ENCODE measurements at regions not wholly inside any gene's neighbourhood (a gene's known extent, or its start where the extent isn't known, plus 50 kb on each side); places are given as distances from the start of the nearest gene placed in this dataset.

- Histone ChIP-seq H4K20me1 (replicated peaks in 1 of 2; ENCODE audit: control insufficient read depth in 1 of 2, insufficient read depth in 2 of 2, low read length in 2 of 2) (no peaks in the 10 kb centered on the region), H3K56ac (replicated peaks; ENCODE audit: insufficient read length, low read depth, low read length) (no peak overlapping the region), H3K4ac (replicated peaks; ENCODE audit: insufficient read length, low read depth, low read length) (no peak overlapping the region), H3K4me2 (ENCODE audit: insufficient read depth in 1 of 2, low read depth in 2 of 2, low read length in 2 of 2) (no peak overlapping the region), H2BK120ac (replicated peaks; ENCODE audit: low read depth, low read length) (no peak overlapping the region), H3K27ac (ENCODE audit: low read depth, low read length) (no peak overlapping the region), H3K23ac (ENCODE audit: insufficient read length) (no peak overlapping the region), H2BK15ac (ENCODE audit: low read length) (no peak overlapping the region), H4K91ac (replicated peaks; ENCODE audit: insufficient read length, low read length) (no peak overlapping the region), H3K4me3 (ENCODE audit: extremely low read depth in 1 of 4, insufficient read depth in 2 of 4, low read depth in 3 of 4, low read length in 4 of 4) (no peak overlapping the region), H3K9ac (replicated peaks in 1 of 4; ENCODE audit: extremely low read depth in 1 of 4, low read depth in 3 of 4, low read length in 3 of 4) (no peak overlapping the region), H3K18ac (ENCODE audit: extremely low read depth, low read length) (no peak overlapping the region), H2BK5ac (ENCODE audit: low read depth, low read length) (no peak overlapping the region), H3K79me1 (ENCODE audit: low read depth, low read length) (no peaks in the 10 kb centered on the region), H4K5ac (ENCODE audit: insufficient read length, low read depth, low read length) (no peak overlapping the region), H3K14ac (ENCODE audit: insufficient read length) (no peak overlapping the region), H3K27me3 (replicated peaks in 1 of 4; ENCODE audit: control insufficient read depth in 3 of 4, extremely low read depth in 1 of 4, insufficient read depth in 3 of 4, low read length in 3 of 4) (no peaks in the 10 kb centered on the region), H2BK20ac (ENCODE audit: low read length) (no peak overlapping the region), H3K79me2 (ENCODE audit: control insufficient read depth in 1 of 2, insufficient read depth in 2 of 2, low read length in 2 of 2) (no peaks in the 10 kb centered on the region), H2BK12ac (ENCODE audit: low read depth, low read length) (no peak overlapping the region), H2AK5ac (ENCODE audit: low read depth, low read length) (no peak overlapping the region), H3K36me3 (ENCODE audit: control insufficient read depth in 2 of 4, insufficient read depth in 4 of 4, low read length in 3 of 4) (no peaks in the 10 kb centered on the region), H3K23me2 (ENCODE audit: low read depth, low read length) (no peaks in the 10 kb centered on the region), H3K4me1 (replicated peaks in 1 of 4; ENCODE audit: control insufficient read depth in 3 of 4, insufficient read depth in 4 of 4, low read length in 3 of 4) (no peaks in the 10 kb centered on the region; a peak in 1 of 7 replicates), H2AFZ (ENCODE audit: low read length) (no peak overlapping the region), H3K9me3 (ENCODE audit: insufficient read depth in 2 of 2, low read depth in 1 of 2, low read length in 1 of 2) (peaks cover 7 to 8% of the 10 kb centered on the region in 2 experiments; a peak in 3 of 4 replicates), H4K8ac (ENCODE audit: extremely low read depth, insufficient read depth, low read length) (no peak overlapping the region)
- WGBS, 2 experiments (ENCODE audit: extremely low coverage in 1 of 2, insufficient coverage in 1 of 2, insufficient read length in 1 of 2, insufficient replicate concordance in 2 of 2, low coverage in 1 of 2, low lambda C conversion rate in 2 of 2, missing lambda C conversion rate in 1 of 2), result 88% methylated on average over 3 of the region's 3 CpGs; no CpG with 5 or more reads in 1 of the 2 experiments
- CTCF ChIA-PET (ENCODE audit: partially characterized antibody), result interaction anchor here (1.1 kb wide), 1 partner anchor 38 kb away, joined by 4 read pairs; no protein-coding TSS in a partner anchor
- POLR2A ChIA-PET (ENCODE audit: partially characterized antibody), result no interaction called here
- FAIRE-seq, result no peak
- DNase-seq (ENCODE audit: low read depth in 1 of 2, low spot score in 2 of 2), result no peak
- no peak for TF ChIP-seq TCF12 (IDR thresholded peaks at IDR 0.05; ENCODE audit: low read depth, low read length)
- TF ChIP-seq MAX (IDR thresholded peaks at IDR 0.05), result no peak
- no peak for TF ChIP-seq SIRT6 (IDR thresholded peaks at IDR 0.05; ENCODE audit: low read length)
- TF ChIP-seq CHD1 (IDR thresholded peaks at IDR 0.05; ENCODE audit: low read depth, low read length), result no peak
- no peak for TF ChIP-seq POU5F1 (IDR thresholded peaks at IDR 0.05; ENCODE audit: low read depth, low read length)
- TF ChIP-seq PHF8 (conservative IDR thresholded peaks at IDR 0.05; ENCODE audit: low read depth, low read length), result no peak
- TF ChIP-seq JUN (IDR thresholded peaks at IDR 0.05; ENCODE audit: low read depth, low read length), result no peak
- no peak for TF ChIP-seq RFX5 (IDR thresholded peaks at IDR 0.05; ENCODE audit: borderline replicate concordance, low read depth, low read length)
- no peak for TF ChIP-seq POLR2A (IDR thresholded peaks at IDR 0.05; ENCODE audit: control extremely low read depth in 1 of 2, low read depth in 2 of 2, low read length in 2 of 2)
- TF ChIP-seq USF2 (IDR thresholded peaks at IDR 0.05; ENCODE audit: low read length), result no peak
- TF ChIP-seq BACH1 (IDR thresholded peaks at IDR 0.05; ENCODE audit: low read length), result no peak
- TF ChIP-seq RBBP5 (IDR thresholded peaks at IDR 0.05; ENCODE audit: borderline replicate concordance, low read depth, low read length), result no peak
- no peak for TF ChIP-seq YY1 (IDR thresholded peaks at IDR 0.05; ENCODE audit: low read depth, low read length)
- TF ChIP-seq KDM1A (IDR thresholded peaks at IDR 0.05; ENCODE audit: borderline replicate concordance, low read length), result no peak
Observed at GRCh38 chr15:79635897-79636561, 203.9 kb downstream of the MINAR1 start.

Measured in H1 (cell line).